H9 (cell line): ENCODE measurements at regions not wholly inside any gene's neighbourhood (a gene's known extent, or its start where the extent isn't known, plus 50 kb on each side); places are given as distances from the start of the nearest gene placed in this dataset.
A peak's percentile ranks its signal among the peaks of the same experiment; 100 is the strongest.

Experiments used
- DNase-seq: peaks from one replicate; pipeline ENCODE4 v3.0.0-alpha.2; 2017
- H2AFZ ChIP-seq: one replicate; pipeline ENCODE4 v1.6.1; 2013; ENCODE audit warnings: mild to moderate bottlenecking, low read length, control low read depth, moderate library complexity
- H2AK5ac ChIP-seq: 2 replicates; pipeline ENCODE4 v1.6.1; 2013; ENCODE audit warnings: low read length, control low read depth, mixed read lengths; ENCODE audit not compliant: insufficient read length
- H2BK120ac ChIP-seq: one replicate; pipeline ENCODE4 v1.6.1; 2013; ENCODE audit warnings: low read depth, mild to moderate bottlenecking, low read length, control low read depth, inconsistent platforms; ENCODE audit not compliant: poor library complexity, severe bottlenecking
- H2BK12ac ChIP-seq: 2 replicates; pipeline ENCODE4 v1.6.1; 2013; ENCODE audit warnings: low read length, control low read depth, mixed read lengths, low read depth; ENCODE audit not compliant: insufficient read length
- H2BK15ac ChIP-seq: 2 replicates; pipeline ENCODE4 v1.6.1; 2013; ENCODE audit warnings: low read depth, low read length, control low read depth
- H2BK20ac ChIP-seq: one replicate; pipeline ENCODE4 v1.6.1; 2013; ENCODE audit warnings: low read depth, mild to moderate bottlenecking, low read length, control low read depth, inconsistent platforms; ENCODE audit not compliant: poor library complexity, severe bottlenecking
- H2BK5ac ChIP-seq: 2 replicates; pipeline ENCODE4 v1.6.1; 2013; ENCODE audit warnings: low read length, control low read depth, mixed read lengths; ENCODE audit not compliant: insufficient read length
- H3K14ac ChIP-seq: 2 replicates; pipeline ENCODE4 v1.6.1; 2013; ENCODE audit warnings: low read length, control low read depth; ENCODE audit not compliant: insufficient read depth
- H3K18ac ChIP-seq: 2 replicates; pipeline ENCODE4 v1.6.1; 2013; ENCODE audit warnings: low read depth, mild to moderate bottlenecking, mixed read lengths, low read length, control low read depth; ENCODE audit not compliant: insufficient read length
- H3K23ac ChIP-seq: 2 replicates; pipeline ENCODE4 v1.6.1; 2013; ENCODE audit warnings: low read length, control low read depth, mixed read lengths, low read depth; ENCODE audit not compliant: insufficient read length
- H3K23me2 ChIP-seq: 2 replicates; pipeline ENCODE4 v1.6.1; 2013; ENCODE audit warnings: low read depth, mild to moderate bottlenecking, mixed read lengths, low read length, control low read depth; ENCODE audit not compliant: insufficient read length, poor library complexity, severe bottlenecking
- H3K27ac ChIP-seq: 2 replicates; pipeline ENCODE4 v1.5.1; 2013; ENCODE audit warnings: low read length, control low read depth, mixed read lengths, low read depth; ENCODE audit not compliant: insufficient read length
- H3K27me3 ChIP-seq: 2 replicates; pipeline ENCODE4 v1.6.1; 2013; ENCODE audit warnings: low read length, control low read depth, inconsistent platforms; ENCODE audit not compliant: insufficient read depth
- H3K4ac ChIP-seq: 2 replicates; pipeline ENCODE4 v1.6.1; 2013; ENCODE audit warnings: low read depth, mild to moderate bottlenecking, control low read depth, inconsistent platforms, low read length, moderate library complexity
- H3K4me1 ChIP-seq: 2 replicates; pipeline ENCODE4 v1.6.1; 2013; ENCODE audit warnings: low read length, control low read depth, inconsistent platforms; ENCODE audit not compliant: insufficient read depth
- H3K4me2 ChIP-seq: 2 replicates; pipeline ENCODE4 v1.6.1; 2013; ENCODE audit warnings: low read length, control low read depth, mixed read lengths; ENCODE audit not compliant: insufficient read length, insufficient read depth
- H3K56ac ChIP-seq: 2 replicates; pipeline ENCODE4 v1.6.1; 2013; ENCODE audit warnings: low read depth, mild to moderate bottlenecking, mixed read lengths, low read length, control low read depth; ENCODE audit not compliant: insufficient read length
- H3K79me1 ChIP-seq: 2 replicates; pipeline ENCODE4 v1.6.1; 2013; ENCODE audit warnings: low read depth, mild to moderate bottlenecking, moderate library complexity, low read length, control low read depth, inconsistent platforms; ENCODE audit not compliant: insufficient read depth, poor library complexity, severe bottlenecking
- H3K79me2 ChIP-seq: 2 replicates; pipeline ENCODE4 v1.6.1; 2013; ENCODE audit warnings: low read length, control low read depth, inconsistent platforms; ENCODE audit not compliant: insufficient read depth
- H3K9ac ChIP-seq: 2 replicates; pipeline ENCODE4 v1.6.1; 2013; ENCODE audit warnings: low read length, control low read depth, mixed read lengths; ENCODE audit not compliant: insufficient read length; ENCODE audit errors: extremely low read depth
- H3K9me3 ChIP-seq: one replicate; pipeline ENCODE4 v1.6.1; 2013; ENCODE audit warnings: low read depth, low read length, inconsistent platforms; ENCODE audit not compliant: control insufficient read depth
- H3T11ph ChIP-seq: one replicate; pipeline ENCODE4 v1.6.1; 2013; ENCODE audit warnings: mild to moderate bottlenecking, low read length, control low read depth, inconsistent platforms
- H4K20me1 ChIP-seq: one replicate; pipeline ENCODE4 v1.6.1; 2013; ENCODE audit not compliant: control insufficient read depth, insufficient read length, insufficient read depth
- H4K5ac ChIP-seq: 2 replicates; pipeline ENCODE4 v1.6.1; 2013; ENCODE audit warnings: low read depth, mild to moderate bottlenecking, mixed read lengths, low read length, control low read depth; ENCODE audit not compliant: insufficient read length
- H4K8ac ChIP-seq: replicated peaks from 2 replicates; pipeline ENCODE4 v1.6.1; 2013; ENCODE audit warnings: low read length, control low read depth, mixed read lengths, low read depth; ENCODE audit not compliant: insufficient read length
- H4K91ac ChIP-seq: 2 replicates; pipeline ENCODE4 v1.6.1; 2013; ENCODE audit warnings: low read depth, mild to moderate bottlenecking, moderate library complexity, mixed read lengths, low read length, control low read depth; ENCODE audit not compliant: insufficient read length
- H3K27ac Mint-ChIP-seq, 3 experiments: 2 replicates in 2 of 3; 3 replicates in 1 of 3; pipeline ENCODE4 v1.8.0; 2020 to 2021; ENCODE audit warnings: mixed read lengths in 3 of 3, mild to moderate bottlenecking in 1 of 3, moderate library complexity in 1 of 3
- H3K27me3 Mint-ChIP-seq: 2 replicates; pipeline ENCODE4 v1.8.0; 2021; ENCODE audit warnings: low read depth, mild to moderate bottlenecking, moderate library complexity, mixed read lengths
- H3K36me3 Mint-ChIP-seq, 3 experiments: 2 replicates in 2 of 3; 3 replicates in 1 of 3; pipeline ENCODE4 v1.8.0; 2020 to 2021; ENCODE audit warnings: low read depth in 3 of 3, mixed read lengths in 3 of 3; ENCODE audit not compliant: insufficient read depth in 1 of 3
- H3K4me1 Mint-ChIP-seq, 2 experiments: 2 replicates each; pipeline ENCODE4 v1.8.0; 2020; ENCODE audit warnings: mixed read lengths in 2 of 2
- H3K4me3 Mint-ChIP-seq, 2 experiments: 2 replicates in 1 of 2; 3 replicates in 1 of 2; pipeline ENCODE4 v1.8.0; 2020 to 2021; ENCODE audit warnings: mild to moderate bottlenecking in 2 of 2, mixed read lengths in 2 of 2, moderate library complexity in 1 of 2
- H3K9me3 Mint-ChIP-seq, 2 experiments: 2 replicates in 1 of 2; 3 replicates in 1 of 2; pipeline ENCODE4 v1.8.0; 2020; ENCODE audit warnings: mild to moderate bottlenecking in 2 of 2, mixed read lengths in 2 of 2, moderate library complexity in 1 of 2
- CTCF ChIP-seq: fragments of 200-600 bp; sonication (generic); conservative IDR thresholded peaks from 3 replicates; pipeline ENCODE4 v1.8.0; 2021; ENCODE audit warnings: antibody characterized with exemption, mild to moderate bottlenecking
- WGBS: extraction: QIAGEN DNeasy Blood & Tissue Kit; methylation state at CpG from one replicate; pipeline ENCODE4 v1.1.7; 2013; ENCODE audit warnings: missing lambda C conversion rate, low lambda C conversion rate, mixed read lengths; ENCODE audit not compliant: insufficient read length; ENCODE audit errors: extremely low coverage; 5-methylcytosine and 5-hydroxymethylcytosine counted together

GRCh38 chr9:36479101-36479500 is 79.0 kb upstream of the RNF38 start:
- no peaks in the 10 kb centered on the region for H3K23me2 ChIP-seq
- H3K79me2 ChIP-seq = peaks cover 33% of the 10 kb centered on the region
- H2BK15ac ChIP-seq = no peak overlapping the region
- H2AFZ ChIP-seq = no peak overlapping the region
- Mint-ChIP-seq H3K4me1 (peaks cover 36 to 41% of the 10 kb centered on the region in 2 experiments), H3K4me3 (no peak overlapping the region; a peak in 1 of 5 replicates), H3K36me3 (peaks cover 0 to 13% (median 3%) of the 10 kb centered on the region in 3 experiments; a peak in 5 of 7 replicates), H3K27ac (peak overlapping the region; percentile 6 to 59 (median 14); a peak in 4 of 7 replicates), H3K27me3 (no peaks in the 10 kb centered on the region), H3K9me3 (no peaks in the 10 kb centered on the region)
- no peak overlapping the region for H3T11ph ChIP-seq
- H3K23ac ChIP-seq = no peak overlapping the region
- WGBS = 100% methylated on average over 1 of the region's 4 CpGs
- H3K56ac ChIP-seq = no peak overlapping the region
- H2BK5ac ChIP-seq = no peak overlapping the region
- no peak overlapping the region for H3K27ac ChIP-seq
- DNase-seq = no peak
- H3K4me2 ChIP-seq = no peak overlapping the region
- peaks cover 7% of the 10 kb centered on the region; the same call in 1 of the 2 replicates for H3K4me1 ChIP-seq
- H2AK5ac ChIP-seq = no peak overlapping the region
- H2BK20ac ChIP-seq = no peak overlapping the region
- H3K4ac ChIP-seq = no peak overlapping the region
- no peak overlapping the region for H4K91ac ChIP-seq
- no peak overlapping the region for H2BK12ac ChIP-seq
- no peaks in the 10 kb centered on the region for H3K9me3 ChIP-seq
- no peak overlapping the region for H4K8ac ChIP-seq
- H3K27me3 ChIP-seq = no peaks in the 10 kb centered on the region
- H3K18ac ChIP-seq = no peak overlapping the region
- H2BK120ac ChIP-seq = no peak overlapping the region
- no peak overlapping the region for H3K9ac ChIP-seq
- H3K14ac ChIP-seq = no peak overlapping the region
- no peak for TF ChIP-seq CTCF
- peaks cover 5% of the 10 kb centered on the region for H3K79me1 ChIP-seq
- H4K20me1 ChIP-seq = no peaks in the 10 kb centered on the region
- H4K5ac ChIP-seq = no peak overlapping the region
